Left renal cortex interstitium (tissue), 4 donors: ENCODE measurements at regions not wholly inside any gene's neighbourhood (a gene's known extent, or its start where the extent isn't known, plus 50 kb on each side); places are given as distances from the start of the nearest gene placed in this dataset.
"Not testable (repeated sequence)": the region's sequence is repeated elsewhere in the genome, so short reads cannot be mapped to it uniquely, and the experiment has no call there.

Experiments
- DNase-seq, 4 donors: peaks; one replicate each; pipeline ENCODE4 v3.0.0-alpha.2; 2013; ENCODE audit warnings: low read depth in 4 of 4, low spot score in 2 of 4, missing footprints in 1 of 4

DNA sequence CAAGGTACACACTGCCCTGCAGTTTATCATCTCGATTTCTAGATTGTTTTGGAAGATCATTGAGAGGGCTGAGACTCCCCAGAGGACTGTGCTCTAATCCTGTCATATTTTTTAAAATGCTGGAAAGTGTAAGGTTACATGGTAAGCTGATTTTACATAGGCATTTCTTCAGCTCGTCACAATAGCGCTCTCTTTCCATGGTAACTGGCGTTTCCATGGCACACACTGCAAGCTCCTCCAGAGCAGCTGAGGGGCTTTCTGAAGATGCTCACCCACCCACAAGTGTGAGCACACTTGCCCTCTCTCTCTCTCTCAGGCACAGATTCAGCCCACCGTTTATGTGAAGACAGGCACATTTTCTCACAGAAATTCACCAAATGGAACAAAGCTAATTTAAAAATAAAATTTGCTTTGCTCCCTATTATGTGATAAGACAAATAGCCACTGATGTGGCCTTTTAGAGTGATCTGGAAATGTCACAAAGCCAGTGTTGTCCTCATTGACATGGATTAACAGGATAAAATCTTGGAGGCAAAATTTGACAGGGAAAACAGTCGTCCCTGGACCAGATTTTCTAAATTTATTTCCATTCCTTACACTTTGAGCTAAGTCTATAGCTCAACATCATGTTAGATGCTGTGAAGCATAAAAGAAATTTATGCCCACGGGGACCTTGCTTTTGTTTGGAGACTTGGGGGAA is 421.5 kb downstream of the RWDD3 start:
- DNase-seq = no peak

DNA sequence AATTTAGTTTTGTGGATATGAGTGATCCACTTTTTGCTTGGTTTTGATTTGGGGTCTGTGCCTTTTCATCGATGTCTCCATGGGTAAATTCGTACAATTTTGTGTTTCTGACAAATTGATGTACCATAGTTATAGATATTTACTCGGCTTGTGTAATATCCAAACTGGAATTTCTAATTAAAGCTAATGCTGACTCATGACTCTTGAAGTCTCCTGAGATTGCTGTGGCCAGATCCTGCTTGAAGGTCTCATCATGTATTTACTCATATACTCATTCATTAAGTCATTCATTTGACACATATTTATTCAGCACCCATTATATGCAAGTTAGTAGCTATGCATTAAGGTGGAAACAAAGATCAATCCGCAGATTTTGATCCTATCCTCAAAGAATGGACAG is 423.2 kb downstream of the RWDD3 start:
- no peak for DNase-seq

DNA sequence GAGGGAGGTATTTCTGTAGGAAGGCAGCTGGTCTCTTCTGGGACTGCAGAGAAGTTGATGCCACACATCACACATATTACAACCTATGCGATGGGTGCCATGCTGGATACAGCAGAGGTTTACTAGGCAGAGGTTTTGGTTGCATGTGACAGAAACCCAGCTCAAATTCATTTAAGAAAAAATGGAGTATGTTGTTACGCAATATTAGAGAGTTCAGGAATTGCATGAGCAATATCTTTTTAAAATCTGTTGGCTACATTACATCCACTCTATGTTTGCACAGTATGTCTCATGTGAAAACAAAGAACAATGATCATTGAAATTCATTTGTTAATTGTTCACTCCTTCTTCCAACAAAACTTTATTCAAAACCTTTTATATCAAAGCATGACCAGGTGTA is 425.2 kb downstream of the RWDD3 start:
- DNase-seq = no peak

DNA sequence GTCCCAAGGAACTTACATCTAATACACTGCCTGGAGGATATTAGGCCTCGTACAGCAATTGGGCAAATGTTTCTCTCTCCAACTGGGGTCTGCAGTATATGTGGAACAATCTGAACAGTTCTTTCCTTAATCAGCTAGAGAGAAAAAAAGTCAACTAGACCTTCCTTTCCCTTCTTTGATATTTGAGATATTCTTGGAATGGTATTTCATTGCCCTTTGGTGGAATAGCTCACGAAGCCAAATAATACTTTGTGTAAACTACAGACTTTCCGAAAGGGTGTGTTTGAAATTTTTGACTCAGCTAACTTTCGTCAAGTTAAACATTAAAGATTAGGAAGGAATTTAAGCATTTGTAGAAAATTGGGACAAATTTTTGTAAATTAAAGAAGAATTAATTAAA is 425.6 kb downstream of the RWDD3 start:
- DNase-seq = no peak

- DNase-seq = no peak
Observed at GRCh38 chr1:95660736-95661135, 426.7 kb downstream of the RWDD3 start.

DNA sequence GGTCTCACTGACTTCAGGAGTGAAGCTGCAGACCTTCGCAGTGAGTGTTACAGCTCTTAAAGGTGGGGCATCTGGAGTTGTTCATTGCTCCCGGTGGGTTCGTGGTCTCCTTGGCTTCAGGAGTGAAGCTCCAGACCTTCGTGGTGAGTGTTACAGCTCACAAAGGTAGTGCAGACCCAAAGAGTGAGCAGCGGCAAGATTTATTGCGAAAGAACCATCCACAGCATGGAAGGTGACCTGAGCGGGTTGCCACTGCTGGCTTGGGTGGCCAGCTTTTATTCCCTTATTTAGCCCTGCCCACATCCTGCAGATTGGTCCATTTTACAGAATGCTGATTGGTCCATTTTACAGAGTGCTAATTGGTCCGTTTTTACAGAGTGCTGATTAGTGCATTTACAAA is 429.5 kb downstream of the RWDD3 start:
- DNase-seq = not testable (repeated sequence)

- no peak for DNase-seq
Observed at GRCh38 chr1:95668165-95668564, 434.2 kb downstream of the RWDD3 start.

GRCh38 chr1:95669638-95670037 is 435.6 kb downstream of the RWDD3 start:
- DNase-seq = not testable (repeated sequence)

GRCh38 chr1:95671098-95671497 is 437.1 kb downstream of the RWDD3 start:
- DNase-seq = no peak

- DNase-seq = no peak
Observed at GRCh38 chr1:95679262-95679661, 445.3 kb downstream of the RWDD3 start.

DNA sequence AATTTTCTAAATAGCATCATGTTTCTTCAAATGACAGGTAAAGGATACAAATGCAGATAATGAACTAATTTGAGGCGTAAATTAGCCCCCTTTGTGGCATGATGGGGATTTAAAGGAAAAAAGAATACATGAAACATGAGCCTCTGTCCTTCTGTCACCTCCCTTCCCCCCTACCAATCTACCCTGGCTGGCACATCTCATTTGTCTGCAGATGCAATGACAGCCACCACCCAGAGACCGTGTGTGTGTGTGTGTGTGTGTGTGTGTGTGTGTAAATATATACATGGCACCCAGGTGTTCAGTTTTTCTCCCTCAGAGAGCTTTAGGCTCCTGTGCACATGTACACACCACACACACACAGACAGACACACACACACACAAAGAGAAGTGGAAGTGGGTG is 451.1 kb downstream of the RWDD3 start:
- DNase-seq = no peak

GRCh38 chr1:95686217-95686616 is 452.2 kb downstream of the RWDD3 start:
- no peak for DNase-seq

DNA sequence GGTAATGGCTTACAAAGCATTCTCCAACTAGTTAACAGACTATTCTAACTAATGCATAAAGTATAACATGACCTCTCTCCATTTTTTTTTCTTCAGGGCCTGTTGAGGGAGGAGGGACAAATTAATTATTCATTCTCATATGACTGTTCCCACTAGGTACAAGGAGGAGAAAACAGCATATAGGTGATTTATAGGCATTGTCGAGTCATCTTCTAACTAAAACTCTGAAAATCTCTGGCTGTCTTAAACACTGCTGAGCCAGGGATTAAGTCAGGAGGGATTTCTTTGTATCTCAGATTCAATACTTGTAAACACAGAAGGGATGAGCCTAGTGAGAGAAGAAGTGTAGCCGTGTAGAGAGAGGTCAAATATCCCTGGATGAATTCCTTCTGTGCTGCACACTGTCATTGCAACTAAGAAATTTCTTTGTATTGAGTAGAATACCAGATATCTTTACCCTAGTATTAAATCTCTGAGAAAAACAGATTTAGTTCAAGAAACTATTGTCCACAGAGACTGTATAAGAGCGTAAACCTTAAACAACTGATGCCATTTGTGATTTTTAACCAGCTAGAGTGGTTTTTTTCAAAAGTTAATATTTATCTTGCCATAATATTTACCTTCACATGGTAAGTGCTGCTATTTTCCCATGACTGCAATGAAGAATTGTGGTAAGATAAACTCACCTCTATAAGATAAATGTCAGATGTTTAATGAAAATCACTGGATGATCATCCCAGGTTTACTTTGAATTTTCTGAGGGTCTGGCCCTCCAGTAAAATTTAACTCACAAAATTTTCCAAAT is 465.3 kb downstream of the RWDD3 start:
- DNase-seq = no peak

- DNase-seq = no peak
Observed at GRCh38 chr1:95701450-95702173, 467.6 kb downstream of the RWDD3 start.

DNA sequence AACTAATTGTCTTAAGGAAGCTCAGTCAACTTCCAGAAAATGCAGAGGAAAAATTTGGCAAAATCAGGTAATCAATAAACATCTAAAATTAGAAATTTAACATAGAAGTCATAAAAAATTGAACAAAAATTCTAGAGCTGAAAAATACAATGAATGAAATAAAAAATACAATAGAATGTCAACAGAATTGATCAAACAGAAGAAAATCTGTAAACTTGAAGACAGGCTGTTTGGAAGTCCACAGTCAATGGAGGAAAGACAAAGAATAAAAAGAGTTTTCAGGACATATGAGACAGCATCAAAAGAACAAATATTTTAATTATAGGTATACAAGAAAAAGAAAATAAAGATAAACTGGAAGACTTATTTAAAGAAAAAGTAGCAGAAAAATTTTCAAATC is 469.0 kb downstream of the RWDD3 start:
- no peak for DNase-seq

DNA sequence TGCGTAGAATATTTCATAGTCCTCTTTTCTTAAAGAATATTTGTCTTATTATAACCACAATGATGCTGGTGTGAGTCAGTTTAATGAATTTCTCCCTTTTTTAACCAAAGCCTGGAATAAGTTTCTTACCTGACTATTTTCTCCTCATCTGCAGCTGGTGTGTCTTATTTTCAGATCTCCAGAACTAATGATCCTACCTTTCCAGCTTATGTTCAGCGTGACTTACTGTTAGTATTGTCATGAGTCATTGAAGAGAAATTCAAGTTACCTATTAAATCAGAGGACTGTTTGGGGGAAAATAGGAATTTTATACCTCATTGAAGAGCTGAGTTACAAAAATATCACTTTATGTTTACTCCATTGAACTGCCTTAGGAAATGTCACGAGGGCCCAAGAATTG is 482.1 kb downstream of the RWDD3 start:
- DNase-seq = no peak

DNA sequence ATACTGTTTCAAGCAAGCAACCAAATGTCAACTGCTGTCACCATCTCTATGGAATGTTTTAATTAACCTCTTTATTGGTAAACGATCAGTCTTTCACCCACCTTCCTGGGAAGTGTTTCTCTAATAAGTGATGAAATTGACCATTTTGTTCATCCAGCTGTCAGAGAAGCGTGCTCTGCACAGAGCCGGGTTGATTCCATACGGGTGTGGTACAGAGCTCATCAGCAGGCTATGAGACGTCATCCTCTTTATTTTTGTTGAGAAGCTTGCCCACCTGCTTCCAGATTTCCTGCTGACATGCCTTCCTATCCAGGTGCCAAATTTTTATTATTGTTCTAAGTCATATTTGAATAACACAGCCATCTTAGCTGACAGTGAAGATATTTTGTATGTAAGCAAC is 482.5 kb downstream of the RWDD3 start:
- DNase-seq = no peak

GRCh38 chr1:95723346-95723745 is 489.3 kb downstream of the RWDD3 start:
- no peak for DNase-seq

DNA sequence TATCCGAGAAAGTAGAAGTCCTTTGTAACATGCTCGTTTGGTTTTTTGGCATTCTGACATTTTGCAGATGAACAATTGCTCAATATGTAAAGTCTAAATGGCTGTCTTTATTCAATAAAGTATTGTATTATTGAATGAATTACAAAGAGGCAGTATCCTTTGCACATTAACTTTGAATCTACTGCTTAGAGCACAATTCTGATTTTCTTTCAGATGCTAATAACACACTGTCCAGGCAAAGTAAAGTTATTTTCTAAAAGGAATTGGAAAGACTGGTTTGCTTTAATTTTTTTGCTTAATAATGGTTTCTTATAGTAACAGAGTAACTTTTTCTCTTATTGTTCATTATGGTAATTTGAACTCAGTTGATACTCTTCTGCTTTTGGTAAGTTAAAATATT is 494.8 kb downstream of the RWDD3 start:
- DNase-seq = no peak

GRCh38 chr1:95730986-95731385 is 497.0 kb downstream of the RWDD3 start:
- no peak for DNase-seq

- no peak for DNase-seq
Observed at GRCh38 chr1:95731466-95731865, 497.5 kb downstream of the RWDD3 start.

- DNase-seq = no peak
Observed at GRCh38 chr1:95733031-95733430, 499.0 kb downstream of the RWDD3 start.
